LNCaP clone FGC (cell line): ENCODE measurements at regions not wholly inside any gene's neighbourhood (a gene's known extent, or its start where the extent isn't known, plus 50 kb on each side); places are given as distances from the start of the nearest gene placed in this dataset.
"Not testable (repeated sequence)": the region's sequence is repeated elsewhere in the genome, so short reads cannot be mapped to it uniquely, and the experiment has no call there.

Experiments
- DNase-seq: peaks from one replicate; pipeline ENCODE4 v3.0.0-alpha.2; 2011; ENCODE audit warnings: low read depth
- H3K4me3 ChIP-seq: 2 replicates; pipeline ENCODE4 v1.5.1; 2011; ENCODE audit warnings: mild to moderate bottlenecking, low read depth, low read length, control low read depth
- CTCF ChIP-seq: IDR thresholded peaks from 2 replicates; pipeline ENCODE4 v1.5.1; 2012; ENCODE audit warnings: mild to moderate bottlenecking; ENCODE audit not compliant: control insufficient read depth, insufficient read depth; ENCODE audit errors: extremely low read depth

DNA sequence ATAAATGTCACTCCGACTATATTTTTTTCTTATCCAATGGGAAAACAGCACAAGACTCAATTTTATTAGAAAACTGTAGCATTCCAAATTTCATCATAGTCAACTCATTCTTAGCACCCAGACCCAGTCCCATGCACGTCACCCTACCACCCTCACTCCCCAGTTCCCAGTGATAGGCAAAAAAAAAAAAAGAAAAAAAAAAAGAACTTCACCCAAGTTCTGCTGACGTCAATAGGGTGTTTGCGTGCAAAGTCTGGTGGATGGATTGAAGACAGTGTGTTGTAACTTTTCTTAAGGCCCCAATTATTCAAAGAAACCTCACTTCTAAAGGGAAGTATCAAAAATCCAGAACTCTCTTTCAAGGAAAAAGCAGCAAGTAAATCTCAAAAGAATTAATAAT, 213.9 kb upstream of the PRDM1 start:
- TF ChIP-seq CTCF: no peak
- DNase-seq: no peak
- no peak overlapping the region for H3K4me3 ChIP-seq

DNA sequence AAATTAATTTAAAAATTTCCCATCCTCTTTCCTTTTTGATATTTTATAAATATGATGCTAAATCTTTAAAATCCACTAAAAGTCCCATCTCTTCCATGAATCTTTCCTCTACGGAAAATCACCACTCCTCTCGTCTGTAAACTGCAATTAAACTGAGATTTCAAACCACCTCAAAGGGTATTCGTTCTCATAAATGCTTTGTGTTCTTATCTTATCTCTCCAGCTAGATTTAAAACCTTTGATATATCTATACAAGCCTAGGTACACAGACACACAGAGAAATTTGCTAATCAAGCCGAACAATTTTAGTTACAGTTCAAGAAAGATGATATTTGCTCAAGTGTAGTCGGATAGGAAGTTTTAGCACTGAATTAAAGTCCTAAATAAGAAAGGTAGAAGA, 214.6 kb upstream of the PRDM1 start:
- TF ChIP-seq CTCF: no peak
- no peak for DNase-seq
- H3K4me3 ChIP-seq: no peak overlapping the region

GRCh38 chr6:105869835-105870440, 216.2 kb upstream of the PRDM1 start:
- no peak for TF ChIP-seq CTCF
- no peak overlapping the region for H3K4me3 ChIP-seq
- DNase-seq: no peak

DNA sequence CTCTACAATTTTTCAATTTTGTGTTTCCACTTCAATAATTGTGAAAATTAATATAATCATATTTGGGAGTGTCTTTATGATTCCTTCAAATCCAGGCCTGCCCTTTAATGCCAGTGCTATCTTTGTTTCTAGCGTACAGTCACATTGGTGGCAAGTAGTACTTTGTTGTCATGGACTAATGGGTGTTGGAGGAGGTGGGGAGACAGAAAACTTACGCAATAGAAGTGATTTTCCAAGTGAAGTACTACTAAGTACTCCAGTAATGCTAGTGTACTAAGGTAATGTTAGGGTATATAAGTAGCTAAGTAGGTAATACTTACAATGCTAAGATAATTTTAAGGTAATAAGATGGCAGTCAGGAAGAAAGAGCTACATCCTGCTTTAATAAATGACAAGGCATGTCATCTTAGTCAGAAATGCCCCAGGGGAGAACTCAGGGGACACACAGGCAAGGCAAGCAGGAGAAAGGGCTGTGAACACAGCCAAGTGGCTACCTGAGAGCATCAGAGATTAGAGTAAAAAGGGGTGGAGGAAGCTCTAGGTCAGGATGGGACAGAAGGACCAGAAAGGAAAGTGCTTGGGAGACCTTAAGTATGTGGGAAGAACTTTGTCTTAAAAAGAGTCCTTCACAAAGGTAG, 217.2 kb upstream of the PRDM1 start:
- TF ChIP-seq CTCF: no peak
- no peak for DNase-seq
- H3K4me3 ChIP-seq: no peak overlapping the region

DNA sequence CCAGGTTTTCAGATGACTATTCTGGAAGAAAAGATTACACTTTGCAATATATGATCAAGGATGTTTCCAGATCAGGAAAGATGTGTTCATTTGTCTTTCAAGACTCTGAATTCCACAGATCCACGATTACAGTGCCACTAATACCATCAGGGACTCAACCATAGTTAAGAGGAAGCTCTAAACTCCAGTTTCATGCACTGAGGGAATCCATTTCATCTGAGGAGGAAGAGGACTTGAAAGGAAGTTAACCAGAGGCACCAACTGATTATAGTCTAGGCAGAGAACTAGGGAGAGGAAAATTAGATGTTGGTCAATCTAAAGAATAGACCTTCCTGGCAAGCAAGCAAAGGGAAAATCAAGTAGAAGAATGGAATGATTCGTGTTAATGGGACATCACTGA, 218.3 kb upstream of the PRDM1 start:
- H3K4me3 ChIP-seq: no peak overlapping the region
- DNase-seq: no peak
- no peak for TF ChIP-seq CTCF

GRCh38 chr6:105867277-105867676, 218.9 kb upstream of the PRDM1 start:
- no peak overlapping the region for H3K4me3 ChIP-seq
- no peak for TF ChIP-seq CTCF
- DNase-seq: no peak

DNA sequence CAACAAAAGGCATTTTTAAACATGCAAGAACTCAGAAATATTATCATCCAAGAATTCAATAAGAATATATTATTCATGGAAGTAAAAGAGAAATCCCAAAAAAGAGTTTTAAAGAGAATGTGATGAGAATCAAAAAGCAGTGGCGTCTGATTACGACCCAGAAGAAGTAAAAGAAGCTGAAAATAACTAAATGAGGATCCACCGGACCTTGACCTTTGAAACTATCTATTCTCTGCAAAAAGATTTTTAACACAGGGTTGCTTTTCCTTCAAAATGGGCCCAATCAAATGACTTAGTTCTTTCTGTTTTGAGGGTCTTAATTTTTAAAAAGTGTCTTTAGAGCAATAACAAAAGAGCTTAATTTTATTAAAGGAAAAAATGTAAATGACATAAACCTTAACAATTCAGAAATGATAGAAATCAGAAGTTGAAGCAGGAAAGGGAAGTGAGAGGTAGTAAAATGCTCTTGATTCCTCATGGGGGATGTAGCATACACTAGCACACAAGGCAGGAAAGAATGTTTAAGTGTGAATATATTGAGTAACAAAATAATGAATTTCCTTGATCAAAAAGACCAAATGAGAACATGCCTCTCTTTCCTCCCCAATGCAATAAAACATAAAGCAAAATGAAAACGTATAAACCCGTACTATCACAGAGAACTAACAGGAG, 223.1 kb upstream of the PRDM1 start:
- DNase-seq: no peak
- TF ChIP-seq CTCF: no peak
- no peak overlapping the region for H3K4me3 ChIP-seq

- not testable (repeated sequence) for H3K4me3 ChIP-seq, DNase-seq
Observed at GRCh38 chr6:105860927-105861326, 225.2 kb upstream of the PRDM1 start.
